SK-N-SH treated with all-trans-retinoic acid at 6 μM for 48 hours (cell line): ENCODE measurements at regions not wholly inside any gene's neighbourhood (a gene's known extent, or its start where the extent isn't known, plus 50 kb on each side); places are given as distances from the start of the nearest gene placed in this dataset.

Experiments used
- ATAC-seq: fragments of 200-7000 bp; cut with Tn5 transposase; 3 replicates; pipeline ENCODE4 v1.9.1; 2020; ENCODE audit warnings: mild to moderate bottlenecking, moderate library complexity
- ARNTL ChIP-seq: fragments of 450-650 bp; formaldehyde crosslinking; IDR thresholded peaks from 2 replicates; pipeline ENCODE4 v1.5.0; 2020; ENCODE audit warnings: low read depth, mild to moderate bottlenecking, moderate library complexity, borderline replicate concordance
- CSDC2 ChIP-seq: fragments of 250-450 bp; sonication (Bioruptor Pico); IDR thresholded peaks from 2 replicates; pipeline ENCODE4 v1.5.0; 2020; ENCODE audit warnings: mild to moderate bottlenecking, moderate library complexity
- ESRRG ChIP-seq: fragments of 250-450 bp; sonication (Bioruptor Pico); IDR thresholded peaks from 2 replicates; pipeline ENCODE4 v1.6.1; 2021; ENCODE audit warnings: mild to moderate bottlenecking
- ISL1 ChIP-seq: fragments of 250-450 bp; sonication (Bioruptor Pico); IDR thresholded peaks from 2 replicates; pipeline ENCODE4 v2.1.2; 2022; ENCODE audit warnings: mild to moderate bottlenecking, moderate library complexity
- OSR1 ChIP-seq: fragments of 250-450 bp; sonication (Bioruptor Pico); IDR thresholded peaks from 2 replicates; pipeline ENCODE4 v1.8.0; 2022; ENCODE audit warnings: moderate library complexity, mild to moderate bottlenecking, inconsistent platforms
- PATZ1 ChIP-seq: fragments of 250-450 bp; sonication (Bioruptor Pico); IDR thresholded peaks from 2 replicates; pipeline ENCODE4 v1.8.0; 2020; ENCODE audit warnings: mild to moderate bottlenecking, moderate library complexity, borderline replicate concordance
- PPARA ChIP-seq: fragments of 250-450 bp; sonication (Bioruptor Pico); IDR thresholded peaks from 2 replicates; pipeline ENCODE4 v1.5.0; 2020; ENCODE audit warnings: mild to moderate bottlenecking, borderline replicate concordance
- RARB ChIP-seq: fragments of 250-450 bp; sonication (Bioruptor Pico); IDR thresholded peaks from 2 replicates; pipeline ENCODE4 v1.8.0; 2021; ENCODE audit warnings: mild to moderate bottlenecking, moderate library complexity
- SNAI2 ChIP-seq: fragments of 250-450 bp; sonication (Bioruptor Pico); IDR thresholded peaks from 2 replicates; pipeline ENCODE4 v1.5.0; 2020; ENCODE audit warnings: mild to moderate bottlenecking, moderate library complexity
- TCF4 ChIP-seq: fragments of 250-450 bp; sonication (Bioruptor Pico); IDR thresholded peaks from 2 replicates; pipeline ENCODE4 v1.8.0; 2021; ENCODE audit warnings: mild to moderate bottlenecking, moderate library complexity, borderline replicate concordance
- TOX ChIP-seq: fragments of 250-450 bp; sonication (Bioruptor Pico); IDR thresholded peaks from 2 replicates; pipeline ENCODE4 v1.8.0; 2021; ENCODE audit warnings: mild to moderate bottlenecking, moderate library complexity, borderline replicate concordance
- ZC3H10 ChIP-seq: fragments of 250-450 bp; sonication (Bioruptor Pico); IDR thresholded peaks from 2 replicates; pipeline ENCODE4 v1.5.1; 2021; ENCODE audit warnings: mild to moderate bottlenecking, moderate library complexity
- ZFP30 ChIP-seq: fragments of 450-650 bp; formaldehyde crosslinking; IDR thresholded peaks from 2 replicates; pipeline ENCODE4 v1.5.0; 2022; ENCODE audit warnings: mild to moderate bottlenecking, moderate library complexity
- ZNF565 ChIP-seq: fragments of 450-650 bp; formaldehyde crosslinking; conservative IDR thresholded peaks from 2 replicates; pipeline ENCODE4 v1.5.0; 2020; ENCODE audit warnings: low read depth, mild to moderate bottlenecking, moderate library complexity
- ZNF70 ChIP-seq: fragments of 450-650 bp; formaldehyde crosslinking; IDR thresholded peaks from 2 replicates; pipeline ENCODE4 v1.5.0; 2020; ENCODE audit warnings: mild to moderate bottlenecking, moderate library complexity
- ZNF8 ChIP-seq: fragments of 450-650 bp; formaldehyde crosslinking; IDR thresholded peaks from 2 replicates; pipeline ENCODE4 v1.5.0; 2020; ENCODE audit warnings: mild to moderate bottlenecking, moderate library complexity
- TF ChIP-seq, protein P1 (sequence below): fragments of 250-450 bp; sonication (Bioruptor Pico); IDR thresholded peaks from 2 replicates; pipeline ENCODE4 v1.8.0; 2021; ENCODE audit warnings: low read depth, mild to moderate bottlenecking, moderate library complexity, borderline replicate concordance
- TF ChIP-seq, protein P2 (sequence below): fragments of 250-450 bp; sonication (Bioruptor Pico); IDR thresholded peaks from 2 replicates; pipeline ENCODE4 v1.5.1; 2021; ENCODE audit warnings: mild to moderate bottlenecking, moderate library complexity

GRCh38 chr17:68777856-68778694 lies 176.9 kb upstream of the FAM20A start:
- TF ChIP-seq PPARA (CRISPR knock-in tag) (no peak), ZFP30 (CRISPR knock-in tag) (no peak), ESRRG (CRISPR knock-in tag) (no peak), TCF4 (no peak), PATZ1 (CRISPR knock-in tag) (no peak)
- TF ChIP-seq, all 23 proteins: peak for 0
- no peak for ATAC-seq

DNA sequence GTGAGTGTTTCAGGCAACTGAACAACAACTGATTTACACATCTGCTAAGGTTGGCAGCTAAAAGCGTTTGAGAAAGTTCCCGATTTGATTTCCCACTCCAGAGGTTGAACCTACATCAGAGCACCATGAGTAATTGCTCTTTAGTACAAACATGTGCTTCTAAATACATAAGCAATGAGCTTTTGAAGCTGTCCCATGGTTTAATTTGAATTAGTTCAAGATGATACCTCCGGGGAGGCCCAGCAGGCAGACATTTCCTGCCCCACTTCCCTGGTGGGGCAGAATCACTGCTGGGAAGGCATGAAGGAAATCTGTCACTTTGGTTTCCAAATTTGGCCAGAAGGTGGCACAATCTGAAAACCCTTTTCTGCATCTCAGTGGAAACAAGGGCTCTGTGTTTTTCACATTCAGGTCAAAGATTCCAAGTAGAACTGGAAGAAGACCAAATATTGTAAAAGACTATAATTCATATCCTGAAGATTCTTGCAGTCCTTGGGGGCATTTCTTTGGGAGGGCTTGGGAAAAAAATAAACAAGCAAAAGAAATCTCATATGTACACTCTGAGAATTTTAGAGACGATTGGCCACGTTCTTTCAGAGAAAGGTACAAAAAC lies 176.2 kb upstream of the FAM20A start:
- peak; percentile 80 for ATAC-seq
- TF ChIP-seq, protein P1, sequence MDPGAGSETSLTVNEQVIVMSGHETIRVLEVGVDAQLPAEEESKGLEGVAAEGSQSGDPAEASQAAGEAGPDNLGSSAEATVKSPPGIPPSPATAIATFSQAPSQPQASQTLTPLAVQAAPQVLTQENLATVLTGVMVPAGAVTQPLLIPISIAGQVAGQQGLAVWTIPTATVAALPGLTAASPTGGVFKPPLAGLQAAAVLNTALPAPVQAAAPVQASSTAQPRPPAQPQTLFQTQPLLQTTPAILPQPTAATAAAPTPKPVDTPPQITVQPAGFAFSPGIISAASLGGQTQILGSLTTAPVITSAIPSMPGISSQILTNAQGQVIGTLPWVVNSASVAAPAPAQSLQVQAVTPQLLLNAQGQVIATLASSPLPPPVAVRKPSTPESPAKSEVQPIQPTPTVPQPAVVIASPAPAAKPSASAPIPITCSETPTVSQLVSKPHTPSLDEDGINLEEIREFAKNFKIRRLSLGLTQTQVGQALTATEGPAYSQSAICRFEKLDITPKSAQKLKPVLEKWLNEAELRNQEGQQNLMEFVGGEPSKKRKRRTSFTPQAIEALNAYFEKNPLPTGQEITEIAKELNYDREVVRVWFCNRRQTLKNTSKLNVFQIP = no peak
- TF ChIP-seq ARNTL (no peak), RARB (CRISPR knock-in tag) (no peak), TOX (CRISPR knock-in tag) (no peak), ESRRG (CRISPR knock-in tag) (no peak), ZNF565 (CRISPR knock-in tag) (no peak), ZC3H10 (CRISPR knock-in tag) (no peak), ZNF8 (CRISPR knock-in tag) (no peak), ZNF70 (CRISPR knock-in tag) (no peak), OSR1 (CRISPR knock-in tag) (no peak), ZFP30 (CRISPR knock-in tag) (no peak), PATZ1 (CRISPR knock-in tag) (no peak)

- no peak for ATAC-seq
- TF ChIP-seq ESRRG (CRISPR knock-in tag) = no peak
- TF ChIP-seq ZNF70 (CRISPR knock-in tag) = no peak
- no peak for TF ChIP-seq ZNF8 (CRISPR knock-in tag)
- no peak for TF ChIP-seq OSR1 (CRISPR knock-in tag)
- TF ChIP-seq, protein P2, sequence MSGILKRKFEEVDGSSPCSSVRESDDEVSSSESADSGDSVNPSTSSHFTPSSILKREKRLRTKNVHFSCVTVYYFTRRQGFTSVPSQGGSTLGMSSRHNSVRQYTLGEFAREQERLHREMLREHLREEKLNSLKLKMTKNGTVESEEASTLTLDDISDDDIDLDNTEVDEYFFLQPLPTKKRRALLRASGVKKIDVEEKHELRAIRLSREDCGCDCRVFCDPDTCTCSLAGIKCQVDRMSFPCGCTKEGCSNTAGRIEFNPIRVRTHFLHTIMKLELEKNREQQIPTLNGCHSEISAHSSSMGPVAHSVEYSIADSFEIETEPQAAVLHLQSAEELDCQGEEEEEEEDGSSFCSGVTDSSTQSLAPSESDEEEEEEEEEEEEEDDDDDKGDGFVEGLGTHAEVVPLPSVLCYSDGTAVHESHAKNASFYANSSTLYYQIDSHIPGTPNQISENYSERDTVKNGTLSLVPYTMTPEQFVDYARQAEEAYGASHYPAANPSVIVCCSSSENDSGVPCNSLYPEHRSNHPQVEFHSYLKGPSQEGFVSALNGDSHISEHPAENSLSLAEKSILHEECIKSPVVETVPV = no peak
- no peak for TF ChIP-seq ZNF565 (CRISPR knock-in tag)
- TF ChIP-seq, all 23 proteins: peak for 0
These were observed 175.3 kb upstream of the FAM20A start for GRCh38 chr17:68776451-68776850.

GRCh38 chr17:68775969-68776368 lies 174.8 kb upstream of the FAM20A start:
- ATAC-seq = no peak
- TF ChIP-seq CSDC2 (CRISPR knock-in tag) (no peak), RARB (CRISPR knock-in tag) (no peak), ZFP30 (CRISPR knock-in tag) (no peak), TCF4 (no peak), ZNF565 (CRISPR knock-in tag) (no peak), ARNTL (no peak), PATZ1 (CRISPR knock-in tag) (no peak), SNAI2 (CRISPR knock-in tag) (no peak), ISL1 (CRISPR knock-in tag) (no peak), TOX (CRISPR knock-in tag) (no peak)
- TF ChIP-seq, protein P2 = no peak
- TF ChIP-seq, protein P1 = no peak
